B cell (primary cell): ENCODE measurements at regions not wholly inside any gene's neighbourhood (a gene's known extent, or its start where the extent isn't known, plus 50 kb on each side); places are given as distances from the start of the nearest gene placed in this dataset.

Experiments used
- ATAC-seq: fragments of 200-7000 bp; cut with Tn5 transposase; one replicate; pipeline ENCODE4 v1.10.0; 2021; ENCODE audit warnings: low read depth, mild to moderate bottlenecking, moderate number of reproducible peaks, moderate library complexity
- CTCF ChIA-PET: fragments of 350-600 bp; sonication (Branson Sonifier 250); formaldehyde crosslinking; loops from one replicate; lab custom pipeline; 2021; ENCODE audit warnings: antibody characterized with exemption, inconsistent platforms; lab: Charles Lee
- POLR2A ChIA-PET: fragments of 350-600 bp; sonication (Branson Sonifier 250); formaldehyde crosslinking; loops from one replicate; lab custom pipeline; 2021; ENCODE audit warnings: antibody characterized with exemption; lab: Charles Lee
- DNase-seq: peaks from one replicate; pipeline ENCODE4 v3.0.0; 2013
- H2AFZ ChIP-seq: 2 replicates; pipeline ENCODE4 v1.6.1; 2012; ENCODE audit warnings: mild to moderate bottlenecking, low read depth, low read length; ENCODE audit not compliant: insufficient read depth, poor library complexity, severe bottlenecking
- H3K27ac ChIP-seq, 2 donors: 1 replicate in 1 of 2; 2 replicates in 1 of 2; pipeline ENCODE4 v1.5.1; 2012 to 2013; ENCODE audit warnings: low read length in 2 of 2, mild to moderate bottlenecking in 2 of 2, moderate library complexity in 1 of 2
- H3K27me3 ChIP-seq, 4 experiments: fragments of 200-600 bp in 1 of 4; sonication (generic) in 1 of 4; replicated peaks in 1 of 4; 1 replicate in 2 of 4; 2 replicates in 2 of 4; pipeline versions ENCODE4 v1.6.1 to v1.7.0; 2013 to 2016; ENCODE audit warnings: low read length in 3 of 4, mild to moderate bottlenecking in 2 of 4, mixed read lengths in 1 of 4, moderate library complexity in 1 of 4; ENCODE audit not compliant: insufficient read depth in 4 of 4, control insufficient read depth in 3 of 4; ENCODE audit errors: control extremely low read depth in 1 of 4
- H3K36me3 ChIP-seq, 2 experiments: replicated peaks in 1 of 2; 1 replicate in 1 of 2; 2 replicates in 1 of 2; pipeline versions ENCODE4 v1.6.1 to v1.7.1; 2013; ENCODE audit warnings: low read length in 1 of 2; ENCODE audit not compliant: insufficient read depth in 2 of 2, control insufficient read depth in 1 of 2; ENCODE audit errors: control extremely low read depth in 1 of 2, extremely low read depth in 1 of 2
- H3K4me1 ChIP-seq, 2 donors: fragments of 200-600 bp in 1 of 2; sonication (generic) in 1 of 2; 1 replicate in 1 of 2; 2 replicates in 1 of 2; pipeline versions ENCODE4 v1.5.1 to v1.6.1; 2013 to 2017; ENCODE audit warnings: low read length in 2 of 2; ENCODE audit not compliant: control insufficient read depth in 2 of 2, insufficient read depth in 2 of 2
- H3K4me2 ChIP-seq: replicated peaks from 2 replicates; pipeline ENCODE3; 2012; ENCODE audit warnings: mild to moderate bottlenecking, low read depth, low read length; ENCODE audit not compliant: poor library complexity, severe bottlenecking
- H3K4me3 ChIP-seq, 5 experiments: fragments of 200-600 bp in 1 of 5; sonication (generic) in 1 of 5; 1 replicate in 3 of 5; 2 replicates in 2 of 5; pipeline versions ENCODE4 v1.5.1 to v1.7.0; 2011 to 2016; ENCODE audit warnings: low read length in 4 of 5, mild to moderate bottlenecking in 4 of 5, low read depth in 2 of 5, control low read depth in 1 of 5, moderate library complexity in 1 of 5; ENCODE audit not compliant: insufficient read depth in 1 of 5; ENCODE audit errors: control extremely low read depth in 1 of 5, extremely low read depth in 1 of 5
- H3K79me2 ChIP-seq: fragments of 200-600 bp; sonication (generic); one replicate; pipeline ENCODE4 v1.6.0; 2016; ENCODE audit warnings: low read length; ENCODE audit not compliant: control insufficient read depth, insufficient read depth
- H3K9ac ChIP-seq: fragments of 200-600 bp; sonication (generic); 2 replicates; pipeline ENCODE4 v1.6.1; 2017; ENCODE audit warnings: mild to moderate bottlenecking, low read length, moderate library complexity
- H3K9me3 ChIP-seq, 3 donors: one replicate each; pipeline versions ENCODE4 v1.6.1 to v1.7.1; 2013; ENCODE audit warnings: low read length in 2 of 3; ENCODE audit not compliant: control insufficient read depth in 2 of 3, insufficient read depth in 1 of 3; ENCODE audit errors: control extremely low read depth in 1 of 3
- H4K20me1 ChIP-seq: 2 replicates; pipeline ENCODE4 v1.6.0; 2012; ENCODE audit warnings: mild to moderate bottlenecking, low read length; ENCODE audit not compliant: insufficient read depth, control insufficient read depth, poor library complexity, severe bottlenecking
- H3K27ac Mint-ChIP-seq: one replicate; pipeline ENCODE4 v1.8.0; 2021; ENCODE audit warnings: mixed read lengths
- H3K27me3 Mint-ChIP-seq: one replicate; pipeline ENCODE4 v1.8.0; 2021; ENCODE audit warnings: mixed read lengths
- H3K4me1 Mint-ChIP-seq: one replicate; pipeline ENCODE4 v1.8.0; 2021; ENCODE audit warnings: mixed read lengths
- H3K4me3 Mint-ChIP-seq: one replicate; pipeline ENCODE4 v1.8.0; 2021; ENCODE audit warnings: mixed read lengths
- H3K9me3 Mint-ChIP-seq: one replicate; pipeline ENCODE4 v1.8.0; 2022; ENCODE audit warnings: mixed read lengths; ENCODE audit not compliant: insufficient read depth
- EZH2 ChIP-seq: IDR thresholded peaks from 2 replicates; pipeline ENCODE4 v1.6.1; 2012; ENCODE audit warnings: borderline replicate concordance, low read depth, mild to moderate bottlenecking, moderate library complexity, low read length; ENCODE audit not compliant: insufficient read depth, poor library complexity, severe bottlenecking
- WGBS: methylation state at CpG from one replicate; pipeline ENCODE4 v1.1.5; 2013; ENCODE audit warnings: missing lambda C conversion rate; ENCODE audit not compliant: insufficient coverage; 5-methylcytosine and 5-hydroxymethylcytosine counted together
- intact Hi-C: fragments of 100-400 bp; cut with micrococcal nuclease; formaldehyde crosslinking; loops from one replicate; pipeline ENCODE4 v1.10.0; 2022
- TF ChIP-seq, protein P1 (sequence below): fragments of 200-600 bp; IDR thresholded peaks from one replicate; pipeline ENCODE4 v1.8.0; 2022; ENCODE audit warnings: antibody characterized with exemption, mild to moderate bottlenecking

DNA sequence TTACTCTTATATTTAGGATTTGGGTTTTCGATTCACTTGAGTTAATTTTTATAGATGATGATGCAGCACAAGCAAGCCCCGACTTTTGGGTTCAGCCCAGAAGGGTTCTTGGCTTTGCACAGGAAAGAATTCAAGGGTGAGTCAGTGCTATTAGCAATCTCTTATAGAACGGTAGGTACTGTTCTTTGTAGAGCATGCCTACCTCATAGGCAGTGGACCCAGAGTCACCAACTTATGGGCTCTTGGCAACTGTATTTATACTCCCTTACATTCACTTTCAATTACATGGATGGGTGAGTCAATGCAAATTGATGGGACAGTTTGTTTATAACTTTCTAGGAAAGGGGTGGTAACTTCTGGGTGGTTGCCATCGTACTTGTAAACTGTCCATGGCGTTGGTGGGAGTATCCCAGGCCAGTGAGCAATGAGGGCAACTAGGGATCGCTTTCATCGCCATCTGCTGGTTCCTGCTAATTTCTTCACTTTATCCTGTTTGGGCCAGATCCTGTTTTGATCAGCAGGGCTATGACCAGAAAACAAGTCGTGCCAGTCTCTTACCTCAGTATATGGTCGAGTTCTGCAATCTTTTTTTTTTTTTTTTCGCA is 362.6 kb downstream of the CNTNAP4 start:
- CTCF ChIA-PET: no interaction called here
- H3K9me3 Mint-ChIP-seq: no peaks in the 10 kb centered on the region

DNA sequence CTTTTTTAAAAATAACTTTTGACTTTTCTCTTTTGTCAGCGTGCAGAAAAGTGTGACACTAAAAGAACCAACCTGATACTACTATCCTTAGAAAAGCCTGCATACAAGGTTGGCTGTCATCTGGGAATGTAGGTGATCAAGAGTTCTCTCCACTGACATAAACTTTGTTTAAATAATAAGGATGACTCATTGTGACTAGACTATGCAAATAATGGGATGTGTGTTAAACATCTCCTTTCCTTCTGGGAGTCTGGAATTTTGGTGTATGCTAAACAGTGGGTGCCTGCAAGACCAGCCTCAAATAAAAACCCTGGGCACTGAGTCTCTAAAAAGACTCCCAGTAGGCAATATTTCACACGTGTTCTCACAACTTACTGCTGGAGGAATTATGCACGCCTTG is 373.4 kb downstream of the CNTNAP4 start:
- H3K9me3 ChIP-seq: no peaks in the 10 kb centered on the region
- H3K27me3 Mint-ChIP-seq: no peaks in the 10 kb centered on the region
- ChIA-PET POLR2A (no interaction called here), CTCF (no interaction called here)
- no peak overlapping the region for H3K27ac ChIP-seq
- no peaks in the 10 kb centered on the region for H3K4me1 ChIP-seq
- no peak overlapping the region for H3K4me3 ChIP-seq
- no peak overlapping the region for H3K4me3 Mint-ChIP-seq
- intact Hi-C loops: no loop called here
- 78% methylated on average over 2 of the region's 3 CpGs for WGBS
- DNase-seq (no peak), ATAC-seq (no peak)
- H3K9ac ChIP-seq: no peak overlapping the region
- no peaks in the 10 kb centered on the region for H3K36me3 ChIP-seq
- no peak for TF ChIP-seq EZH2
- TF ChIP-seq, protein P1, sequence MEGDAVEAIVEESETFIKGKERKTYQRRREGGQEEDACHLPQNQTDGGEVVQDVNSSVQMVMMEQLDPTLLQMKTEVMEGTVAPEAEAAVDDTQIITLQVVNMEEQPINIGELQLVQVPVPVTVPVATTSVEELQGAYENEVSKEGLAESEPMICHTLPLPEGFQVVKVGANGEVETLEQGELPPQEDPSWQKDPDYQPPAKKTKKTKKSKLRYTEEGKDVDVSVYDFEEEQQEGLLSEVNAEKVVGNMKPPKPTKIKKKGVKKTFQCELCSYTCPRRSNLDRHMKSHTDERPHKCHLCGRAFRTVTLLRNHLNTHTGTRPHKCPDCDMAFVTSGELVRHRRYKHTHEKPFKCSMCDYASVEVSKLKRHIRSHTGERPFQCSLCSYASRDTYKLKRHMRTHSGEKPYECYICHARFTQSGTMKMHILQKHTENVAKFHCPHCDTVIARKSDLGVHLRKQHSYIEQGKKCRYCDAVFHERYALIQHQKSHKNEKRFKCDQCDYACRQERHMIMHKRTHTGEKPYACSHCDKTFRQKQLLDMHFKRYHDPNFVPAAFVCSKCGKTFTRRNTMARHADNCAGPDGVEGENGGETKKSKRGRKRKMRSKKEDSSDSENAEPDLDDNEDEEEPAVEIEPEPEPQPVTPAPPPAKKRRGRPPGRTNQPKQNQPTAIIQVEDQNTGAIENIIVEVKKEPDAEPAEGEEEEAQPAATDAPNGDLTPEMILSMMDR: no peak
- H3K27me3 ChIP-seq: peaks cover 0 to 3% (median 0%) of the 10 kb centered on the region in 4 experiments
- no peaks in the 10 kb centered on the region for H3K79me2 ChIP-seq
- no peaks in the 10 kb centered on the region for H4K20me1 ChIP-seq
- H2AFZ ChIP-seq: no peak overlapping the region
- H3K4me2 ChIP-seq: no peak overlapping the region
- no peaks in the 10 kb centered on the region for H3K9me3 Mint-ChIP-seq
- H3K4me1 Mint-ChIP-seq: no peaks in the 10 kb centered on the region
- no peak overlapping the region for H3K27ac Mint-ChIP-seq

More for the DNA sequence above, 362.6 kb downstream of the CNTNAP4 start:
- peaks cover 0 to 1% (median 0%) of the 10 kb centered on the region in 3 donors for H3K9me3 ChIP-seq
- no peaks in the 10 kb centered on the region for H3K36me3 ChIP-seq
- DNase-seq (no peak), ATAC-seq (no peak)
- Mint-ChIP-seq H3K27me3 (no peaks in the 10 kb centered on the region), H3K4me1 (no peaks in the 10 kb centered on the region), H3K27ac (no peak overlapping the region), H3K4me3 (no peak overlapping the region)
- POLR2A ChIA-PET: no interaction called here
- no peak overlapping the region for H3K9ac ChIP-seq
- H3K4me2 ChIP-seq: no peak overlapping the region
- H3K4me1 ChIP-seq: no peaks in the 10 kb centered on the region
- H3K27ac ChIP-seq: no peak overlapping the region
- 85% methylated on average over 6 of the region's 10 CpGs for WGBS
- no peaks in the 10 kb centered on the region for H3K79me2 ChIP-seq
- H3K4me3 ChIP-seq: no peak overlapping the region
- intact Hi-C loops: no loop called here
- no peaks in the 10 kb centered on the region for H4K20me1 ChIP-seq
- no peak overlapping the region for H2AFZ ChIP-seq
- no peaks in the 10 kb centered on the region for H3K27me3 ChIP-seq
- no peak for TF ChIP-seq EZH2
- TF ChIP-seq, protein P1: no peak
